Naive B cell (primary cell): ENCODE measurements at regions not wholly inside any gene's neighbourhood (a gene's known extent, or its start where the extent isn't known, plus 50 kb on each side); places are given as distances from the start of the nearest gene placed in this dataset.
"Not testable (repeated sequence)": the region's sequence is repeated elsewhere in the genome, so short reads cannot be mapped to it uniquely, and the experiment has no call there.

ENCODE experiments used
- ATAC-seq, 2 donors: fragments of 150-1000 bp; cut with Tn5 transposase; 2 replicates each; pipeline ENCODE4 v1.10.0; 2021; ENCODE audit warnings: low read depth in 2 of 2, mild to moderate bottlenecking in 2 of 2, moderate library complexity in 2 of 2
- DNase-seq: peaks from one replicate; pipeline ENCODE4 v3.0.0; 2022
- H3K27ac Mint-ChIP-seq, 6 donors: one replicate each; pipeline ENCODE4 v1.8.0; 2020 to 2022; ENCODE audit warnings: mild to moderate bottlenecking in 6 of 6, mixed read lengths in 6 of 6, moderate library complexity in 5 of 6, inconsistent platforms in 2 of 6
- H3K27me3 Mint-ChIP-seq, 3 donors: one replicate each; pipeline ENCODE4 v1.8.0; 2021 to 2022; ENCODE audit warnings: mixed read lengths in 3 of 3, mild to moderate bottlenecking in 1 of 3
- H3K36me3 Mint-ChIP-seq, 2 donors: one replicate each; pipeline ENCODE4 v1.8.0; 2020 to 2022; ENCODE audit warnings: mixed read lengths in 2 of 2, inconsistent platforms in 1 of 2, mild to moderate bottlenecking in 1 of 2
- H3K4me1 Mint-ChIP-seq, 3 donors: one replicate each; pipeline ENCODE4 v1.8.0; 2020 to 2022; ENCODE audit warnings: mixed read lengths in 3 of 3, inconsistent platforms in 1 of 3, mild to moderate bottlenecking in 1 of 3, moderate library complexity in 1 of 3
- H3K4me3 Mint-ChIP-seq, 8 donors: one replicate each; pipeline ENCODE4 v1.8.0; 2020 to 2022; ENCODE audit warnings: mild to moderate bottlenecking in 8 of 8, mixed read lengths in 8 of 8, moderate library complexity in 8 of 8, inconsistent platforms in 2 of 8
- H3K9me3 Mint-ChIP-seq, 7 donors: one replicate each; pipeline ENCODE4 v1.8.0; 2020 to 2022; ENCODE audit warnings: mixed read lengths in 7 of 7, mild to moderate bottlenecking in 5 of 7, inconsistent platforms in 2 of 7, moderate library complexity in 1 of 7

GRCh38 chr1:143785883-143786282 is 185.9 kb downstream of the FAM72C start:
- ATAC-seq = not testable (repeated sequence)

GRCh38 chr1:143784239-143784882 is 187.4 kb downstream of the FAM72C start:
- not testable (repeated sequence) for H3K4me1 Mint-ChIP-seq, H3K27ac Mint-ChIP-seq, H3K9me3 Mint-ChIP-seq, H3K4me3 Mint-ChIP-seq, DNase-seq, H3K27me3 Mint-ChIP-seq, H3K36me3 Mint-ChIP-seq, ATAC-seq

More at GRCh38 chr1:143785883-143786282, 185.9 kb downstream of the FAM72C start:
- H3K27me3 Mint-ChIP-seq, H3K4me3 Mint-ChIP-seq, H3K9me3 Mint-ChIP-seq, H3K27ac Mint-ChIP-seq, H3K4me1 Mint-ChIP-seq, DNase-seq, H3K36me3 Mint-ChIP-seq: not testable (repeated sequence)

GRCh38 chr1:143778178-143778577 is 193.6 kb downstream of the FAM72C start:
- H3K27ac Mint-ChIP-seq, H3K4me1 Mint-ChIP-seq, DNase-seq, H3K4me3 Mint-ChIP-seq, H3K27me3 Mint-ChIP-seq, H3K9me3 Mint-ChIP-seq, H3K36me3 Mint-ChIP-seq: not testable (repeated sequence)
- ATAC-seq = peak; percentile 61 to 82

- not testable (repeated sequence) for H3K4me3 Mint-ChIP-seq, H3K9me3 Mint-ChIP-seq, ATAC-seq, H3K27me3 Mint-ChIP-seq, H3K4me1 Mint-ChIP-seq, H3K36me3 Mint-ChIP-seq, H3K27ac Mint-ChIP-seq, DNase-seq
Measured at GRCh38 chr1:143764831-143765230, 207.0 kb downstream of the FAM72C start.

- H3K36me3 Mint-ChIP-seq, H3K4me1 Mint-ChIP-seq, ATAC-seq, H3K9me3 Mint-ChIP-seq, DNase-seq, H3K27me3 Mint-ChIP-seq, H3K27ac Mint-ChIP-seq, H3K4me3 Mint-ChIP-seq: not testable (repeated sequence)
Measured at GRCh38 chr1:143760366-143760765, 211.4 kb downstream of the FAM72C start.

- H3K4me1 Mint-ChIP-seq, H3K36me3 Mint-ChIP-seq, H3K4me3 Mint-ChIP-seq, H3K27me3 Mint-ChIP-seq, H3K27ac Mint-ChIP-seq, DNase-seq, ATAC-seq: not testable (repeated sequence)
- peaks cover 0 to 12% (median 4%) of the 10 kb centered on the region in 7 donors for H3K9me3 Mint-ChIP-seq
Measured at GRCh38 chr1:143755961-143756360, 215.8 kb downstream of the FAM72C start.

- Mint-ChIP-seq H3K27ac (no peak overlapping the region), H3K36me3 (no peaks in the 10 kb centered on the region), H3K4me3 (no peak overlapping the region), H3K9me3 (peaks cover 0 to 16% (median 6%) of the 10 kb centered on the region in 7 donors), H3K27me3 (peaks cover 0 to 4% (median 0%) of the 10 kb centered on the region in 3 donors), H3K4me1 (no peaks in the 10 kb centered on the region)
- ATAC-seq (no peak), DNase-seq (no peak)
Measured at GRCh38 chr1:143748906-143749305, 222.9 kb downstream of the FAM72C start.

GRCh38 chr1:143736562-143736961 is 235.2 kb downstream of the FAM72C start:
- no peak for DNase-seq
- Mint-ChIP-seq H3K9me3 (peaks cover 0 to 7% (median 0%) of the 10 kb centered on the region in 7 donors), H3K4me3 (peak overlapping the region in 1 of 8 donors; percentile 10), H3K36me3 (no peaks in the 10 kb centered on the region), H3K27me3 (peaks cover 28 to 43% (median 41%) of the 10 kb centered on the region in 3 donors), H3K4me1 (peaks cover 0 to 2% (median 0%) of the 10 kb centered on the region in 3 donors), H3K27ac (no peak overlapping the region)
- ATAC-seq = no peak

GRCh38 chr1:143735764-143736461 is 235.9 kb downstream of the FAM72C start:
- DNase-seq = no peak
- peaks cover 34 to 49% (median 44%) of the 10 kb centered on the region in 3 donors for H3K27me3 Mint-ChIP-seq
- H3K9me3 Mint-ChIP-seq = peaks cover 0 to 9% (median 6%) of the 10 kb centered on the region in 7 donors
- no peak overlapping the region for H3K4me3 Mint-ChIP-seq
- peaks cover 0 to 4% of the 10 kb centered on the region in 2 donors for H3K36me3 Mint-ChIP-seq
- H3K4me1 Mint-ChIP-seq = peaks cover 0 to 2% (median 0%) of the 10 kb centered on the region in 3 donors
- no peak for ATAC-seq
- peak overlapping the region in 2 of 6 donors; percentile 42 to 73 for H3K27ac Mint-ChIP-seq

GRCh38 chr1:143734261-143734660 is 237.5 kb downstream of the FAM72C start:
- ATAC-seq, H3K27ac Mint-ChIP-seq, DNase-seq, H3K4me1 Mint-ChIP-seq, H3K4me3 Mint-ChIP-seq, H3K36me3 Mint-ChIP-seq: not testable (repeated sequence)
- H3K27me3 Mint-ChIP-seq = peaks cover 37 to 52% (median 48%) of the 10 kb centered on the region in 3 donors
- peaks cover 0 to 11% (median 6%) of the 10 kb centered on the region in 7 donors for H3K9me3 Mint-ChIP-seq

- H3K27ac Mint-ChIP-seq, DNase-seq, ATAC-seq, H3K36me3 Mint-ChIP-seq, H3K4me1 Mint-ChIP-seq: not testable (repeated sequence)
- Mint-ChIP-seq H3K27me3 (peaks cover 34 to 49% (median 43%) of the 10 kb centered on the region in 3 donors), H3K4me3 (peak overlapping the region in 1 of 8 donors; percentile 45), H3K9me3 (peaks cover 0 to 17% (median 5%) of the 10 kb centered on the region in 7 donors)
Measured at GRCh38 chr1:143730890-143731289, 240.9 kb downstream of the FAM72C start.

GRCh38 chr1:143729449-143730111 is 242.2 kb downstream of the FAM72C start:
- H3K4me3 Mint-ChIP-seq = peak overlapping the region in 2 of 8 donors; percentile 32 to 47
- peaks cover 0 to 17% (median 5%) of the 10 kb centered on the region in 7 donors for H3K9me3 Mint-ChIP-seq
- peak; percentile 11 for DNase-seq
- H3K27ac Mint-ChIP-seq = peak overlapping the region in 5 of 6 donors; percentile 78 to 94 (median 80)
- peaks cover 26 to 41% (median 37%) of the 10 kb centered on the region in 3 donors for H3K27me3 Mint-ChIP-seq
- H3K4me1 Mint-ChIP-seq, H3K36me3 Mint-ChIP-seq: not testable (repeated sequence)
- ATAC-seq = peak; percentile 62 to 65

- H3K4me1 Mint-ChIP-seq = not testable (repeated sequence)
Measured at GRCh38 chr1:143728802-143729448, 242.9 kb downstream of the FAM72C start.

More at GRCh38 chr1:143728802-143729448, 242.9 kb downstream of the FAM72C start:
- Mint-ChIP-seq H3K9me3 (peaks cover 0 to 17% (median 5%) of the 10 kb centered on the region in 7 donors), H3K27me3 (peaks cover 30 to 39% (median 37%) of the 10 kb centered on the region in 3 donors), H3K4me3 (peak overlapping the region in 1 of 8 donors; percentile 10), H3K27ac (peak overlapping the region in 1 of 6 donors; percentile 78)
- peak; percentile 85 to 89 for ATAC-seq
- not testable (repeated sequence) for DNase-seq, H3K36me3 Mint-ChIP-seq
